Caco-2 (cell line): ENCODE measurements at regions not wholly inside any gene's neighbourhood (a gene's known extent, or its start where the extent isn't known, plus 50 kb on each side); places are given as distances from the start of the nearest gene placed in this dataset.

Source experiments
- BruUV-seq: library from RNA; stranded (reverse); fragments of 400-500 nt; replicated peaks from 2 replicates; lab custom pipeline; 2021; lab: Mats Ljungman, UMichigan
- CTCF ChIA-PET: fragments of 300-600 bp; sonication (Branson Sonifier 250); formaldehyde crosslinking; loops from one replicate; lab custom pipeline; 2022; ENCODE audit warnings: antibody characterized with exemption; lab: Charles Lee
- POLR2A ChIA-PET: fragments of 300-600 bp; sonication (Branson Sonifier 250); formaldehyde crosslinking; loops from one replicate; lab custom pipeline; 2022; ENCODE audit warnings: antibody characterized with exemption; lab: Charles Lee
- DNase-seq, 2 experiments: peaks; one replicate each; pipeline versions ENCODE4 v3.0.0 to v3.0.0-alpha.2; 2020 to 2022
- H3K27me3 ChIP-seq: replicated peaks from 2 replicates; pipeline ENCODE4 v1.6.0; 2011; ENCODE audit warnings: low read length; ENCODE audit not compliant: control insufficient read depth, insufficient read depth
- H3K36me3 ChIP-seq: 2 replicates; pipeline ENCODE4 v1.5.1; 2011; ENCODE audit warnings: low read length; ENCODE audit not compliant: control insufficient read depth, insufficient read depth
- H3K4me1 ChIP-seq: fragments of 250-450 bp; sonication (Bioruptor Pico); 2 replicates; pipeline ENCODE4 v1.5.1; 2020; ENCODE audit warnings: mild to moderate bottlenecking
- H3K4me3 ChIP-seq: 2 replicates; pipeline ENCODE4 v1.5.1; 2011; ENCODE audit warnings: low read depth, mild to moderate bottlenecking, control low read depth, low read length
- H3K9me3 ChIP-seq: fragments of 250-450 bp; sonication (Bioruptor Pico); 2 replicates; pipeline ENCODE4 v1.5.1; 2020; ENCODE audit warnings: mild to moderate bottlenecking, moderate library complexity
- H3K27ac Mint-ChIP-seq: one replicate; pipeline ENCODE4 v1.8.0; 2022; ENCODE audit warnings: mixed read lengths; ENCODE audit not compliant: unreplicated experiment
- H3K27me3 Mint-ChIP-seq: one replicate; pipeline ENCODE4 v1.8.0; 2022; ENCODE audit warnings: mixed read lengths; ENCODE audit not compliant: insufficient read depth, unreplicated experiment
- H3K36me3 Mint-ChIP-seq: one replicate; pipeline ENCODE4 v1.8.0; 2022; ENCODE audit warnings: mild to moderate bottlenecking, mixed read lengths; ENCODE audit not compliant: insufficient read depth, unreplicated experiment
- H3K4me1 Mint-ChIP-seq: one replicate; pipeline ENCODE4 v1.8.0; 2022; ENCODE audit warnings: low read depth, mixed read lengths; ENCODE audit not compliant: unreplicated experiment
- H3K4me3 Mint-ChIP-seq: one replicate; pipeline ENCODE4 v1.8.0; 2022; ENCODE audit warnings: mild to moderate bottlenecking, moderate library complexity, mixed read lengths; ENCODE audit not compliant: unreplicated experiment
- H3K9me3 Mint-ChIP-seq: one replicate; pipeline ENCODE4 v1.8.0; 2022; ENCODE audit warnings: mixed read lengths; ENCODE audit not compliant: unreplicated experiment
- intact Hi-C: fragments of 100-400 bp; cut with micrococcal nuclease; formaldehyde crosslinking; loops from one replicate; pipeline ENCODE4 v1.10.0; 2022; ENCODE audit not compliant: unreplicated experiment
- TF ChIP-seq, protein P1 (sequence below), 2 experiments: fragments of 200-600 bp in 1 of 2; IDR thresholded peaks; 1 replicate in 1 of 2; 2 replicates in 1 of 2; pipeline versions ENCODE4 v1.5.1 to v1.8.0; 2011 to 2022; ENCODE audit warnings: antibody characterized with exemption in 1 of 2, control low read depth in 1 of 2, inconsistent platforms in 1 of 2, low read depth in 1 of 2, low read length in 1 of 2, mild to moderate bottlenecking in 1 of 2, moderate library complexity in 1 of 2; ENCODE audit not compliant: insufficient read depth in 1 of 2, severe bottlenecking in 1 of 2, unreplicated experiment in 1 of 2

DNA sequence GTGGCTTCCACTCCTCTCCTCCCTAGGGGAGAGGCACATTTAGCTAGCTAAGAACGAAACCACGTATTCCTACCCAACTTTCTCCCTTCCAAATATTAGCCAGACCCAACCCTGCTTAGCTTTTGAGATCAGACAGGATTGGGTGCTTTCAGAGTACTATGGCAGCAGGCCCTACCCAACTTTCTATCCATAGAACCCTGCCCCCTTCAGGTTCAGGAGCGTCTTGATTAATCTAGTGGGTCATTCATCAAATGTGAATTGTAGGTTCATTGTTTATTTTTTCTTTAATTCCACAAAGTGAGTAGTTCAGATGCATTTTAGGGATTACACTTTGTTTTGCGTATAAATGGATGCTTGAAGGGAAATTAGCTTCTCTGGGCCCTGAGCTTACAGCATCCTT is 188.3 kb downstream of the MIB1 start:
- no peaks in the 10 kb centered on the region for H3K27me3 ChIP-seq
- TF ChIP-seq, protein P1, sequence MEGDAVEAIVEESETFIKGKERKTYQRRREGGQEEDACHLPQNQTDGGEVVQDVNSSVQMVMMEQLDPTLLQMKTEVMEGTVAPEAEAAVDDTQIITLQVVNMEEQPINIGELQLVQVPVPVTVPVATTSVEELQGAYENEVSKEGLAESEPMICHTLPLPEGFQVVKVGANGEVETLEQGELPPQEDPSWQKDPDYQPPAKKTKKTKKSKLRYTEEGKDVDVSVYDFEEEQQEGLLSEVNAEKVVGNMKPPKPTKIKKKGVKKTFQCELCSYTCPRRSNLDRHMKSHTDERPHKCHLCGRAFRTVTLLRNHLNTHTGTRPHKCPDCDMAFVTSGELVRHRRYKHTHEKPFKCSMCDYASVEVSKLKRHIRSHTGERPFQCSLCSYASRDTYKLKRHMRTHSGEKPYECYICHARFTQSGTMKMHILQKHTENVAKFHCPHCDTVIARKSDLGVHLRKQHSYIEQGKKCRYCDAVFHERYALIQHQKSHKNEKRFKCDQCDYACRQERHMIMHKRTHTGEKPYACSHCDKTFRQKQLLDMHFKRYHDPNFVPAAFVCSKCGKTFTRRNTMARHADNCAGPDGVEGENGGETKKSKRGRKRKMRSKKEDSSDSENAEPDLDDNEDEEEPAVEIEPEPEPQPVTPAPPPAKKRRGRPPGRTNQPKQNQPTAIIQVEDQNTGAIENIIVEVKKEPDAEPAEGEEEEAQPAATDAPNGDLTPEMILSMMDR (IDR thresholded peaks at IDR 0.05; ENCODE audit: insufficient read depth in 1 of 2, low read depth in 1 of 2, low read length in 1 of 2, severe bottlenecking in 1 of 2, unreplicated experiment in 1 of 2), result no peak
- Mint-ChIP-seq H3K4me3 (no peak overlapping the region), H3K4me1 (no peaks in the 10 kb centered on the region), H3K27ac (no peak overlapping the region), H3K36me3 (no peaks in the 10 kb centered on the region), H3K9me3 (no peaks in the 10 kb centered on the region), H3K27me3 (no peaks in the 10 kb centered on the region)
- H3K4me3 ChIP-seq, result no peak overlapping the region
- POLR2A ChIA-PET, result no interaction called here
- no peaks in the 10 kb centered on the region for H3K9me3 ChIP-seq
- no peaks in the 10 kb centered on the region for H3K36me3 ChIP-seq
- CTCF ChIA-PET, result interaction anchor here (0.6 kb wide), 1 partner anchor 53 kb away, joined by 3 read pairs; no protein-coding TSS in a partner anchor
- DNase-seq, result no peak
- BruUV-seq, result no TSS peak
- H3K4me1 ChIP-seq, result 0 out of 2 replicates have a peak, but pooled peaks cover 2% of the 10 kb centered on the region
- intact Hi-C loops, result no loop called here

DNA sequence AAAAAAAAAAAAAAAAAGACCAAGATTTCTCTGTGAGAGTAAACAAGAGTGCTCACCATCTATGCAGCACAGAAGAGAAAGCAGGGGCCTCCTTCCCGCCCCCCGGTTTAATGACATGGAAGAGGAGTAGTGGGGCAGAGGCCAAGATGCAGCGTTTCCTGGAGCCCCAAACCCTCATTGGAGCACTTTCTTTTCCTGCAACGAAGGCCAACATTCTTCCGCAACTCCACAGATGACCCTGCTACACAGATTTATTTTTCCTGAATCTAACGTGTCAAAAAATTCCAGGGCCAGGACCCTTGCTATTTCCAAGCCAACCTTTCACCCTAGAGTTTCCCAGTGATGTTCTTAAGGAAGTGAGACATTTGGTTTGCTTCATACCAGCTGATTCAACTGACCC is 189.6 kb downstream of the MIB1 start:
- Histone ChIP-seq H3K4me3 (no peak overlapping the region), H3K27me3 (no peaks in the 10 kb centered on the region), H3K9me3 (no peaks in the 10 kb centered on the region), H3K36me3 (no peaks in the 10 kb centered on the region), H3K4me1 (peaks cover 13% of the 10 kb centered on the region; the same call in 1 of the 2 replicates)
- Mint-ChIP-seq H3K27me3 (no peaks in the 10 kb centered on the region), H3K9me3 (no peaks in the 10 kb centered on the region), H3K36me3 (no peaks in the 10 kb centered on the region), H3K27ac (no peak overlapping the region), H3K4me3 (no peak overlapping the region), H3K4me1 (peaks cover 6% of the 10 kb centered on the region)
- POLR2A ChIA-PET, result no interaction called here
- TF ChIP-seq, protein P1 (IDR thresholded peaks at IDR 0.05; ENCODE audit: insufficient read depth in 1 of 2, low read depth in 1 of 2, low read length in 1 of 2, severe bottlenecking in 1 of 2, unreplicated experiment in 1 of 2), result no peak
- CTCF ChIA-PET, result no interaction called here
- DNase-seq, result no peak
- BruUV-seq, result no TSS peak
- intact Hi-C loops, result no loop called here

DNA sequence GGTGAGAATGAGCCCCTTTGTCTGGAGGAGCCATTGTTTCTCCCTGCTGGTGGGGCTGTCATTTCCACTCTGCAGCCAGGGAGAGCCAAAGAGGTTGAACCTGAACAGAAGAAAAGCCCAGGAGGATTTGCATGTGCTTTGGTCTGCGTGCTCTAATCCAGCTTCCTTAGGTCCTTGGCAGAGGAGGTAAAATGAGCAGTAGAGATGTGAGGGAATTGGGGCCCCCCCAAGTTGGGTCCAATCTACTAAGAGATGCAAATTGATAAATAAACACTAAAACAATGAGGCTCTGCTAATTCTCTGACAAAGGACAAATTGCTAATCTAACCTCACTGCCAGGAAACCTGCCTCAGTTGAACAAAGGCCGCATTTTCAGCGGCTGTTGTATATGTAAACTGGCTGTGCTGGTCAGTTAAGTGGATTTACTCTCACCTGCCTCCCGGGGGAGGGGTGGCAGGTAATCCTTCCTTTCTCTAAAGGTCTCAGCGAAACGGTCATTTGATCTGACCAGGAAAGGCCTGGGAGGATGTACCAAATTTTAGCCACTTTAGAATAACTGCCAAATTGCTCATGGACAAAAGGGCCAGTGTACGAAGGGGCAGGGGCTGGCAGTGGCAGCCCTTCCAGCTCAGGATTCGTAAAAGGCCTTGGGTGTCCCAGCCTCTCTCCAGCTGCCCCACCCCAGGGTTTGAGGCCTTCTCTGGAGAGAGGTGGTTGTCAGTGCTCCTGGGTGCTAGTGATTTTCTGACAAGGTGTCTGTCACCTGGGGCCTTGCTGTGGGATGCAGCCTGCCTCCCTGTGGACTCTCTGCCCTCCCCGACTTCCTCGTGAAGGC is 193.6 kb downstream of the MIB1 start:
- Histone ChIP-seq H3K4me3 (no peak overlapping the region), H3K9me3 (no peaks in the 10 kb centered on the region), H3K27me3 (no peaks in the 10 kb centered on the region), H3K36me3 (no peaks in the 10 kb centered on the region), H3K4me1 (peaks cover 13% of the 10 kb centered on the region; the same call in 1 of the 2 replicates)
- intact Hi-C loops, result no loop called here
- ChIA-PET CTCF (interaction anchor here (0.8 kb wide), 1 partner anchor 16 kb away, joined by 3 read pairs; no protein-coding TSS in a partner anchor), POLR2A (no interaction called here)
- Mint-ChIP-seq H3K4me1 (peaks cover 6% of the 10 kb centered on the region), H3K27me3 (no peaks in the 10 kb centered on the region), H3K4me3 (no peak overlapping the region), H3K9me3 (no peaks in the 10 kb centered on the region), H3K27ac (no peak overlapping the region), H3K36me3 (no peaks in the 10 kb centered on the region)
- TF ChIP-seq, protein P1 (IDR thresholded peaks at IDR 0.05; ENCODE audit: insufficient read depth in 1 of 2, low read depth in 1 of 2, low read length in 1 of 2, severe bottlenecking in 1 of 2, unreplicated experiment in 1 of 2), result no peak
- DNase-seq, result peak in 1 of 2 experiments; percentile 18
- BruUV-seq, result no TSS peak
